Right lobe of liver (tissue), 6 donors: ENCODE measurements at regions not wholly inside any gene's neighbourhood (a gene's known extent, or its start where the extent isn't known, plus 50 kb on each side); places are given as distances from the start of the nearest gene placed in this dataset.
"Not testable (repeated sequence)": the region's sequence is repeated elsewhere in the genome, so short reads cannot be mapped to it uniquely, and the experiment has no call there.

ENCODE experiments used
- ATAC-seq, 4 donors: fragments of 200-7000 bp; cut with Tn5 transposase; one replicate each; pipeline ENCODE4 v1.9.1; 2020; ENCODE audit warnings: mild to moderate bottlenecking in 4 of 4, moderate library complexity in 4 of 4
- DNase-seq, 3 donors: peaks; one replicate each; pipeline ENCODE4 v3.0.0-alpha.2; 2020
- H3K27ac ChIP-seq, 3 donors: fragments of 200-600 bp; one replicate each; pipeline ENCODE4 v1.8.0; 2022
- H3K27me3 ChIP-seq, 2 donors: fragments of 200-600 bp; one replicate each; pipeline ENCODE4 v1.8.0; 2022
- H3K36me3 ChIP-seq, 4 donors: fragments of 200-600 bp; sonication (generic) in 1 of 4; one replicate each; pipeline versions ENCODE4 v1.5.1 to v1.8.0; 2017 to 2022; ENCODE audit warnings: control low read depth in 1 of 4
- H3K4me1 ChIP-seq, 4 donors: fragments of 200-600 bp; sonication (generic) in 1 of 4; one replicate each; pipeline versions ENCODE4 v1.5.1 to v1.8.0; 2017 to 2022; ENCODE audit warnings: control low read depth in 1 of 4
- H3K4me3 ChIP-seq, 3 donors: fragments of 200-600 bp; one replicate each; pipeline ENCODE4 v1.8.0; 2022
- H3K9me3 ChIP-seq, 4 donors: fragments of 200-600 bp; sonication (generic) in 1 of 4; one replicate each; pipeline versions ENCODE4 v1.5.1 to v1.8.0; 2017 to 2022; ENCODE audit warnings: control low read depth in 1 of 4
- POLR2A ChIP-seq: fragments of 450-650 bp; IDR thresholded peaks from one replicate; pipeline ENCODE4 v1.6.1; 2017; ENCODE audit warnings: antibody characterized with exemption, mild to moderate bottlenecking
- WGBS: methylation state at CpG from one replicate; pipeline ENCODE4 v1.1.6; 2018; ENCODE audit warnings: low coverage, low lambda C conversion rate; ENCODE audit not compliant: insufficient coverage; ENCODE audit errors: missing lambda C conversion rate; 5-methylcytosine and 5-hydroxymethylcytosine counted together
- intact Hi-C, 2 donors: fragments of 100-400 bp; cut with DNase I; formaldehyde crosslinking; loops; one replicate each; pipeline versions ENCODE4 v1.11.2 to v1.14.1; 2022
- TF ChIP-seq, protein P1 (sequence below), 4 donors: fragments of 200-600 bp in 3 of 4; fragments of 450-650 bp in 1 of 4; IDR thresholded peaks; one replicate each; pipeline versions ENCODE4 v1.5.1 to v1.8.0; 2016 to 2022; ENCODE audit warnings: antibody characterized with exemption in 4 of 4, mild to moderate bottlenecking in 2 of 4
- donor health status: DM: no; HTN: yes; CAD: no.
- donor health status: DM: no; HTN: no; CAD: no.
- donor health status: DM: no; HTN: no; CAD: no.
- donor health status: DM: no; HTN: yes; CAD: no.
- donor health status: DM: no; HTN: yes; CAD: no.

DNA sequence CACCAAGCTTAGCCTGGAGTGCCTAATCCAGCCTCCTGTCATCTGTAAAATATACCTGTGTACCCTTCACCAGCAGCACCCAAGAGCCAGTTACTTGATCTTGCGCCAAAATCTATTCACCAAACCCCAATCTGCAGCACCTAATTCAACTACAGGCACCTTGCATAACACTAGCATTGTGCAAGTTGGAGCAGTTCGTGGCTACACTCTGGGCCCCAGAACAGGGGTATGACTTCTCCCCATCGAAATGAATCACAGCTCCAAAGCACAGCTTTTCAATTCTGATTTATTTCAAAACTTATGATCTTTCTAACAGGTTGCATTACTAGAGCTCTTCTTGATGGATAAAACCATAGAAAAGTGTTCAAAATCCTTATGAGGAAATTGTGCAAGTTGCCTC, 100.4 kb upstream of the TCF21 start:
- H3K4me1 ChIP-seq = no peaks in the 10 kb centered on the region
- H3K4me3 ChIP-seq = no peak overlapping the region
- TF ChIP-seq, protein P1, sequence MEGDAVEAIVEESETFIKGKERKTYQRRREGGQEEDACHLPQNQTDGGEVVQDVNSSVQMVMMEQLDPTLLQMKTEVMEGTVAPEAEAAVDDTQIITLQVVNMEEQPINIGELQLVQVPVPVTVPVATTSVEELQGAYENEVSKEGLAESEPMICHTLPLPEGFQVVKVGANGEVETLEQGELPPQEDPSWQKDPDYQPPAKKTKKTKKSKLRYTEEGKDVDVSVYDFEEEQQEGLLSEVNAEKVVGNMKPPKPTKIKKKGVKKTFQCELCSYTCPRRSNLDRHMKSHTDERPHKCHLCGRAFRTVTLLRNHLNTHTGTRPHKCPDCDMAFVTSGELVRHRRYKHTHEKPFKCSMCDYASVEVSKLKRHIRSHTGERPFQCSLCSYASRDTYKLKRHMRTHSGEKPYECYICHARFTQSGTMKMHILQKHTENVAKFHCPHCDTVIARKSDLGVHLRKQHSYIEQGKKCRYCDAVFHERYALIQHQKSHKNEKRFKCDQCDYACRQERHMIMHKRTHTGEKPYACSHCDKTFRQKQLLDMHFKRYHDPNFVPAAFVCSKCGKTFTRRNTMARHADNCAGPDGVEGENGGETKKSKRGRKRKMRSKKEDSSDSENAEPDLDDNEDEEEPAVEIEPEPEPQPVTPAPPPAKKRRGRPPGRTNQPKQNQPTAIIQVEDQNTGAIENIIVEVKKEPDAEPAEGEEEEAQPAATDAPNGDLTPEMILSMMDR (IDR thresholded peaks at IDR 0.05) = no peak
- no peak for TF ChIP-seq POLR2A
- intact Hi-C loops = no loop called here
- no peak for DNase-seq
- H3K36me3 ChIP-seq = no peaks in the 10 kb centered on the region
- H3K9me3 ChIP-seq = no peaks in the 10 kb centered on the region
- 45% methylated on average over 3 of the region's 3 CpGs for WGBS
- H3K27ac ChIP-seq = no peak overlapping the region
- H3K27me3 ChIP-seq = no peaks in the 10 kb centered on the region
- no peak for ATAC-seq

DNA sequence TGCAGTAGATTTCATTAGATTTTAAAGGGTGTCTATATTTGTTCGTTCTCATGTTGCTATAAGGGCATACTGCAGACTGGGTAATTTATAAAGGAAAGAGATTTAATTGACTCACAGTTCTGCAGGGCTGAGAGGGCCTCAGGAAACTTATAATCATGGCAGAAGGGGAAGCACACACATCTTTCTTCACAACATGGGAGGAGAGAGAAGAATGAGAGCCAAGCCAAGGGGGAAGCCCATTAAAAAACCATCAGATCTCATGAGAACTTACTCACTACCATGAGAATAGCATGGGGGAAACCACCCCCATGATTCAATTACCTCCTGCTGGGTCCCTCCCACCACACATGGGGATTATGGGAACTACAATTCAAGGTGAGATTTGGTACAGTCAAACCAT, 99.5 kb upstream of the TCF21 start:
- intact Hi-C loops, H3K9me3 ChIP-seq, H3K27me3 ChIP-seq, DNase-seq, H3K27ac ChIP-seq, H3K4me3 ChIP-seq, ATAC-seq, H3K36me3 ChIP-seq, H3K4me1 ChIP-seq: not testable (repeated sequence)
- 43% methylated on average over 1 of the region's 1 CpG for WGBS

DNA sequence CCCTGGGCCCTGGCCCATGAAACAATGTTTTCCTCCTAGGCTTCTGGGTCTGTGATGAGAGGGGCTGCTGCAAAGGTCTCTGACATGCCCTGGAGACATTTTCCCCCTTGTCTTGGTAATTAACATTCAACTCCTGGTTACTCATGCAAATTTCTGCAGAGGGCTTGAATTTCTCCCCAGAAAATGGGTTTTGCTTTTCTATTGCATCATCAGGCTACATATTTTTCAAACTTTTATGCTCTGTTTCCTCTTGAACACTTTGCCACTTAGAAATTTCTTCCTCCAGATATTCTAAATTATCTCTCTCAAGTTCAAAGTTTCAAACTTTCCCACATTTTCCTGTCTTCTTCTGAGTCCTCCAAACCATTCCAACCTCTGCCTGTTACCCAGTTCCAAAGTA, 98.2 kb upstream of the TCF21 start:
- intact Hi-C loops, DNase-seq: not testable (repeated sequence)

DNA sequence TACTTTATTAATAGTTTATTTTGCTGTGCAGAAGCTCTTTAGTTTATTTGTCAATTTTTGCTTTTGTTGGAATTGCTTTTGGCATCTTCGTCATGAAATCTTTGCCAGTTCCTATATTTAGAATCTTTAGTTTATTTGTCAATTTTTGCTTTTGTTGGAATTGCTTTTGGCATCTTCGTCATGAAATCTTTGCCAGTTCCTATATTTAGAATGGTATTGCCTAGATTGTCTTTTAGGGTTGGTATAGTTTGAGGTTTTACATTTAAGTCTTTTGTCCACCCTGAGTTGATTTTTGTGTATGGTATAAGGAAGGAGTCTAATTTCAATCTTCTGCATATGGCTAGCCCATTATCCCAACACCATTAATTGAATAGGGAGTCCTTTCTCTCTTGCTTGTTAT, 93.9 kb upstream of the TCF21 start:
- 55% methylated on average over 2 of the region's 2 CpGs for WGBS
- H3K4me1 ChIP-seq, DNase-seq, H3K27me3 ChIP-seq, H3K9me3 ChIP-seq, H3K4me3 ChIP-seq, H3K27ac ChIP-seq, H3K36me3 ChIP-seq, ATAC-seq, intact Hi-C loops: not testable (repeated sequence)

More for the DNA sequence above, 98.2 kb upstream of the TCF21 start:
- not testable (repeated sequence) for H3K36me3 ChIP-seq, H3K4me3 ChIP-seq, H3K4me1 ChIP-seq, H3K27me3 ChIP-seq, H3K27ac ChIP-seq, H3K9me3 ChIP-seq, ATAC-seq

DNA sequence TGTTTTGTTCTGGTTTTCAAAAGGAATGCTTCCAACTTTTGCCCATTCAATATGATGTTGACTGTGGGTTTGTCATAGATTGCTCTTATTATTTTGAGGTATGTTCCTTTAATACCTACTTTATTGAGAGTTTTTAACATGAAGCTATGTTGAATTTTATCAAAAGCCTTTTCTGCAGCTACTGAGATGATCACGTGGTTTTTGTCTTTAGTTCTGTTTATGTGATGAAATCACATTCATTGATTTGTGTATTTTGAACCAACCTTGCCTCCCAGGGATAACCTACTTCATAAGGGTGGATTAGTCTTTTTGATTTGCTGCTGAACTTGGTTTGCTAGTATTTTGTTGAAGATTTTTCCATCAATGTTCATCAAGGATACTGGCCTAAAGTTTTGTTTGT, 92.7 kb upstream of the TCF21 start:
- Histone ChIP-seq H3K9me3 (no peaks in the 10 kb centered on the region), H3K36me3 (no peaks in the 10 kb centered on the region), H3K27me3 (no peaks in the 10 kb centered on the region), H3K27ac (no peak overlapping the region), H3K4me1 (no peaks in the 10 kb centered on the region), H3K4me3 (no peak overlapping the region)
- intact Hi-C loops = no loop called here
- 14% methylated on average over 1 of the region's 1 CpG for WGBS
- DNase-seq = no peak
- no peak for TF ChIP-seq POLR2A
- TF ChIP-seq, protein P1 (IDR thresholded peaks at IDR 0.05) = no peak
- ATAC-seq = no peak

DNA sequence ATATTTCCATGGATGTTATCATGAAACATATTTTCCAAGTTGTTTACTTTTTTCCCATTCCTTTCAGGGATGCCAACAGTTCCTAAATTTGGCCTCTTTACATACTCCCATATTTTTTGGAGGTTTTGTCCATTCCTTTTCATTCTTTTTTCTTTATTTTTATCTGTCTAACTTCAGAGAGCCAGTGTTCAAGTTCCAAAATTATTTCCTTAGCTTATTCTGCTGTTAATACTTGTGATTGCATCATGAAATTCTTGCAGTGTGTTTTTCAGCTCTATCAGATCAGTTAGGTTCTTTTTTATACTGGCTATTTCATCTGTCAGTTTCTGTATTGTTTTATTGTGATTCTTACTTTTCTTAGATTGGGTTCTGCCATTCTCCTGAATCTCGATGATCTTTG, 89.9 kb upstream of the TCF21 start:
- ATAC-seq (no peak), DNase-seq (no peak)
- Histone ChIP-seq H3K4me3 (no peak overlapping the region), H3K36me3 (no peaks in the 10 kb centered on the region), H3K4me1 (no peaks in the 10 kb centered on the region), H3K27ac (no peak overlapping the region), H3K27me3 (no peaks in the 10 kb centered on the region), H3K9me3 (no peaks in the 10 kb centered on the region)
- WGBS = 50% methylated on average over 1 of the region's 1 CpG
- intact Hi-C loops = no loop called here
- no peak for TF ChIP-seq POLR2A
- TF ChIP-seq, protein P1 (IDR thresholded peaks at IDR 0.05) = no peak
